Left renal cortex interstitium (tissue), 4 donors: ENCODE measurements at regions not wholly inside any gene's neighbourhood (a gene's known extent, or its start where the extent isn't known, plus 50 kb on each side); places are given as distances from the start of the nearest gene placed in this dataset.
"Not testable (repeated sequence)": the region's sequence is repeated elsewhere in the genome, so short reads cannot be mapped to it uniquely, and the experiment has no call there.

Source experiments
- DNase-seq, 4 donors: peaks; one replicate each; pipeline ENCODE4 v3.0.0-alpha.2; 2013; ENCODE audit warnings: low read depth in 4 of 4, low spot score in 2 of 4, missing footprints in 1 of 4

DNA sequence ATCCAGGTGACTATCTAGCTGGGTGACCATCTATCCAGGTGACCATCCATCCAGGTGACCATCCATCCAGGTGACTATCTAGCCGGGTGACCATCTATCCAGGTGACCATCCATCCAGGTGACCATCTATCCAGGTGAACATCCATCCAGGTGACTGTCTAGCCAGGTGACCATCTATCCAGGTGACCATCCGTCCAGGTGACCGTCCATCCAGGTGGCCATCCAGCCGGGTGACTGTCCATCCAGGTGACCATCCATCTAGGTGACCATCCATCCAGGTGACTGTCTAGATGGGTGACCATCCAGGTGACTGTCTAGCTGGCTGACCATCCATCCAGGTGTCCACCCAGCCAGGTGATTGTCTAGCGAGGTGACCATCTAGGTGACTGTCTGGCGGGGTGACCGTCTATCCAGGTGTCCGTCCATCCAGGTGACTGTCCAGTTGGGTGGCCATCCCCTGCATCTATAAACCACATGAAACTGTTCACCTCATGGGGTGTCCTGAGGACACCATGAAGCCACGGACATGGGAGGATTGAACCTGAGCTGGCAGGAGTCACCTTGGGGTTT, 305.3 kb downstream of the NDUFA10 start:
- DNase-seq = no peak

DNA sequence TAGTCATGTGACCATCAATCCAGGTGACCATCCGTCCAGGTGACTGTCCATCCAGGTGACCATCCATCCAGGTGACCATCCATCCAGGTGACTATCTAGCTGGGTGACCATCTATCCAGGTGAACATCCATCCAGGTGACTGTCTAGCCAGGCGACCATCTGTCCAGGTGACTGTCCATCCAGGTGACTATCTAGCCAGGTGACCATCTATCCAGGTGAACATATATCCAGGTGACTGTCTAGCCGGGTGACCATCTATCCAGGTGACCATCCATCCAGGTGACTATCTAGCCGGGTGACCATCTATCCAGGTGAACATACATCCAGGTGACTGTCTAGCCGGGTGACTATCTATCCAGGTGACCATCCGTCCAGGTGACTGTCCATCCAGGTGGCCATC, 306.2 kb downstream of the NDUFA10 start:
- not testable (repeated sequence) for DNase-seq

DNA sequence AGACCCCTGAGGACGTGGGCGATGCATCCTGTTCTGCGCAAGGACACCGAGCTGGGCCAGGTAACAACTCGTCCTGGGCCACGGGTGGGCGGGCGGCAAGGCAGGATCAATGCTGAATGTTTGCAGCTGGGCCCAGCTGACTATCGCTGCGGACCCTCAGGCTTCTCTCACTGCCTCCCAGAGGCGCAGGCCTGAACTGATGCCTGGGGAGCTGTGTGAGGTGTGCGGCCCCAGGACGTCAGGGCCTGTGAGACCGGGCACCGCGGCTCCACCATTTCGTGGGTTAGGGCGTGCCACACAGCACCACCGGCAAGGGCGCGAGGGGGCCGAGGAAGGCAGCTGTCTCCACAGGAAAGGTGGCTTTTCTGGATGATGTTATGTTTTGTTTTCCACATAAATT, 307.4 kb downstream of the NDUFA10 start:
- no peak for DNase-seq

DNA sequence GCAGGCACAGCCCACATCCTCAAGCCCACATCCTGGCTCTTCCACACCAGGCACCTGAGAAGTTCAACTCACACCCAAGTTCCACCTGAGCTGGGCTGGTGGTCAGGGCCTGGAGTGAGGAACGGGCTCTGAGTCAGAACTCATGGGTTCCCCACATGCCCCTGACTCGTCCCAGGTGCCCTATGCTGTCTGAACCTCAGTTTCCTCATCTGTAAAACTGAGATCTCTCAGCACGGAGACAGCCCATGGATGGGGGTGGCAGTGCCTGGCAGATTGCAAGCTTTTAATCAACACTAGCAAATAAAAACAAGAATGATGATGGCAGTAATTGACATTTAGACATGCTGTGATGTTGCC, 307.8 kb downstream of the NDUFA10 start:
- no peak for DNase-seq

DNA sequence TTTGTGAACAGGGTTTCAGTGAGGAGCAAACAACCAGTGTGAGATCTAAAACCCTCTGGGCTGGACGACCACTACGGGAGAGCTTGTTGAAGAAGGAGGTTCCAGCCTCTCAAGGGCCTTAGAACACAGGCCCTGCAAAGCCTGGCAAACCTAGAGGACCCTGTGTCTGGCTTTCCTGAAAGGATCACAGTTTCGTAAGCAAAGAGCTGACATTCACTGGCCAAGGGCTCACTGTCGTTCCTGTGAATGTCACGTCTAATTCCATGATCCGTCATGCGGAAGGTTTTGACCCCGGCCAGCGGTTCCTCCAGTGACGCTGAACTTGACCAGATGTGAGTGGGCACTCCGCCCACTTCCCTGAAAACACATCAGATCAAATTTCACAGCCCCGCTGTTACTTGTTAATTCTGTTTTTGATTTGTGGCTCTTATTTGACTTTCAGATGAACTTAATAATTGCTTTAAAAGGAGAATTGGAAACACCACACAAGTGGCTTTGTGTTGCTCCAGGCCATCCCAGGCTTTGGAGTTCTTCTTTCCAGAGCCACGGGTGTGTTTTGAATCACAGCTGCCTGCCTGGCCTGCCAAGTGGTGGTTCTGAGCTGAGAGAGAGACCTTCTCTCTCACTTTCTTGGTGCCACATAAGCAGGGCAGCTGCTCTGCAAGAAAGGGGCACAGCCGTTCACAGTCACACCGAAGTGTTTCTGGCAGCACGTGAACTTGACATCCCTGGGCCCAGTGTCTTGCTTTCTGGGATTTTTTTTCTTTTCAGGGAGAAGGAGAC, 308.4 kb downstream of the NDUFA10 start:
- DNase-seq = peak in 1 of 4 donors; percentile 37

DNA sequence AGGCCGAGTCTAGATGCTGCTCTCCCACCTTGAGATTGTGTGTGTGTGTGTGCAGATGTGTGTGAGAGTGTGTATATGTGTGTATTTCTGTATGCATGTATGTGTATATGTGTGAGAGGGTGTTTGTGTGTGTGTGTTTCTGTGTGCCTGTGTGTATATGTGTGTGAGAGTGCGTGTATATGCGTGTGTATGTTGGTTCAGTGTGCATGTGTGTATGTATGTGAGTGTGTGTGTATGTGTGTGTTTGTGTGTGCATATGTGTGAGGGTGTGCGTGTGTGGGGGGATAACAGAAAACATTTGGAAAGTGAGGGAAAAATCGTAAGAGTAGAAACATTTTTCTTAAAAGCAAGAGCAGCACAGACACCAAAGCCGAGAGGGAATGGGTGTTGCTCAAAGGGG, 309.1 kb downstream of the NDUFA10 start:
- no peak for DNase-seq

DNA sequence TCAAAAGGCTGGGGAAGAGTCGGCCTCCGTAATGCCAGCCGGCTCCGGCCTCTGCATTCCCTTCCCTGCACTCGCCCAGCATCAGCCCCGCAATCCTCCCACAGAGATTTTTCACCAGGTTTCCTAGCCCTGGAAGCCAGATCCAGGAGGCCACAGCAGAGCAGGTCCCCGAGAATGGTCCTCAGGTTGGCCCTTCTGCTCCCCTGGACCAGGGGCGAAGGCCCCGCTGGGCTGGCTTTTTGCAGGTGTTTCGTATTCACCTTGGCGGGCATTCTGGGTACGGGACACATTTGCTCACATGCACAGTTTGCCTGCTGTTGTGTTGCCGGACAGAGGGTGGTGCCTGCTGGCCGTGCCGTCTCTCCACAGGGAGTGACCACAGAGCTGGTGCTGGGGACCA, 309.5 kb downstream of the NDUFA10 start:
- DNase-seq = no peak

DNA sequence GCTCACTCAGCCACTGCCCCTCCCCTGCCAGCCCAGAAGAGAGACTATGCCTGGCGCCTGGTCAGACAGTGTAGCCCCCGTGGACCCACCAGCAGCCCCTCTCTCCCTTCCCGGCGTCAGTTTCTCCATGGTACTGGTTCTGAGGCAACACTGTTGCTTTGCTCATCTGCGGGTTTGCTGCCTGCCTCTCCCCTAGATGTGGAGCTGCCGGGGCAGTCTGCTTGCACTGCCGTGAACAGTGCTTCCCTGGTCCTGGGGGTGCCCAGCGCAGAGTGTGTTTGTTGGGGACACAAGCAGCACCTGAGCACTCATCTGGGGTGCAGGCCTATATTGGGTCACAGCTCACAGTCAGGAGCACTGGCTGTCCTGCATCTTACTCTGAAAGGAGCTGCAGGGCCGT, 309.9 kb downstream of the NDUFA10 start:
- DNase-seq = no peak

DNA sequence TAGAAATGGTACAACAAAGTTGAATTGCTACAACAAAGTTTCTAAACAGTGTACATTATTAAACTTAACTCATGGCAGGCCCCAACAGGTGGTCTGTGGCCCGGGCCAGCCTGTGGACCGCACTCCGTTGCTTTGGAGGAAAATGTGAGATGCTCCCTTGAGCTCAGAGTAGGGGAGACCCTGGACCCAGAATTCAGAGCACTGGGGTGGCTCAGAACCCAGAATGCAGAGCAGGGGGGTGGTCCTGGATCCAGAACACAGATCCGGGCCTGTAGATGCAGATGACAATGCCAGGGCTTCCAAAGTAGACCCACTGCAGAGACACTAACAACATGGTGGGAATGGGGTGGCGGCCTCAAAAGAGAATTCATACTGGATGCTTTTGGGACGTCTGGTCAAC, 311.0 kb downstream of the NDUFA10 start:
- DNase-seq = no peak

DNA sequence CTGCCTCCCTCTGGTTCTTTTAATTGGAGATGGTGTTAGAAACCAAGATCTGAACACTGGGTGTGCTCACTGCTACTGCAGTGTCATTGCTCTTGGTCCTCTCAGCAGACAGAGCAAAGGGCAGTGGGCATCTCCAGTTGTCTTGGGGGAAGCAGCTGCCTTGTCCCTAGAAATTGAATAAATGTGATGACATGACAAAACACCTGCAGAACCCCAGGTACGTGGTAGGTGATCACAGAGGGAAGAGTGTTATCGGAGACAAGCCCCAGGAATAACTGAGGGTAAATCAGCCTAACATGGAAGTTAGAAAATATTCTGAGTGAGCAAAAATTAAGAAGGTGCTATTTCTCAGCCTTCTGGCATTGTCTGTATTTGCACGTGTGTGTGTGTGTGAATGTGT, 311.9 kb upstream of the HDAC4 start:
- no peak for DNase-seq

DNA sequence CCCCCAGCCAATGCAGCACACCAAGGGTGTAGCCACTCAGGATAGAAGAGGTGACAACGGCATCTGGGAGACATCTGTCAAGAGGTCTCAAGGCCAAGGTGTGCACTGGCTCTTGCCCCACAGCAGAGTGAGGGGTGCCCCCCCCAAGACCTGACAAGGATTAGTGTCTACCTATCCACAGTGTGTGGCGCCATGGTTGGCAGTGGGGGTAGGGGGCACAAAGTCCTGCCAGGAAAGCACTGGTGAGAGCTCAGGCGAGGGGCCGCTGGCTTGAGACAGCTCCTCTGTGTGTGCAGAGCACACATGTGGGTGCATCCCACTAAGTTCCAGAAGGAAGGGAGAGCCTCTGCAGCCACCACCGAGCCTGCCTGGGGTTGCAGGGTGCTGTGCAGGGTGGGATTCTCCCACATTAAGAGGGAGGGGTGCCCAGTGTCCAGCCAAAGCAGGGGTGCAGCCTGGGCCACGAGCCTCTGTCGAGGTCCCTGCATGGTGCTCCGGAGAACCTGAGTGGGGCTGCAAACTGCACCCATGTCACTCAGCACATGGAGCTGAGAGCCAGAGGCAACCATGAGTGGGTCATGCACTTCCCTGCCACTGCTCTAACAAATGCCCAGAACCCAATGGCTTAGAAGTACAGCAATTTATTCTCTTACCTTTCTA, 311.2 kb upstream of the HDAC4 start:
- DNase-seq = no peak

DNA sequence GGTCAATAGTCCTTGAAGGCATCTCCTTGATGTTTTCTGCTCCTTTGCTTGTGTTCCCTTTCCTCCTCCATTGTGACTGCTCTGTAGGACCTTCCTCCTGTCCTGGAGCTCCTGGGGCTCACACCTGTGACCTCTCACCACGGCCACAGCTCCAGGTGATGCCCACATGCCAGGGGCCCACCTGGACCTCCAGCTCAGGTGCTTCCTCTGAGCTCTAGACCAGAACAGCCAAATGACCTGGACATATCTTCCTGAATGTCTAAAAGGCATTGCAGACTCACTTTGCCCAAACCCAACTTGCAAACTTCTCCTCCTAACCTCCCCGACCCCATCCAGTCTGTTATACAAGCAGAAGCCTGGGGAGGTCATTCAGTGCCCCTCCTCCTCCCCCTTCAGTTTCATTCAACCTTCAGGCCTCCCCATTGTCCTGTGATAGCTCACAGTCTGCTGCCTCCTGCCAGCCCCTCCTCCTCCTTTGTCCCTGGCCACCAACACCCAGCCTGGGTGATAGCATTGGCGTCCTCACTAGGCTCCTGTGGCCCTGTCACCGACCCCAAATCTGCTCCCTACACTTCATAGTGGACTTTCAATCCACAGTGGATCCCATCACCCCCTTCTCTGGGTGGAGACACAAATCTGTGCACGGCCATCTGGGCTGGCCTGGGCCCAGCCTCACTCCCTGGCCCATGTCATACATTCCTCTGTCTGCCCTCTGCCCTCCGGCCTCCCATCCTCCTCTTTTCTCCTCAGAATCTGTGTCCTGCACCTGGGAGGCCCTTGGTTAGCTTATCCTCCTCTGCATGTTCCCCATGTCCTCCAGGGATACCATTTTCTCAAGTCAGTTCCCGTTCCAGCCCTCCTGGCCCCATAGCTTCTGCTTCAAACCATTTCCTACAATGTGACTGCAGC, 310.4 kb upstream of the HDAC4 start:
- no peak for DNase-seq

DNA sequence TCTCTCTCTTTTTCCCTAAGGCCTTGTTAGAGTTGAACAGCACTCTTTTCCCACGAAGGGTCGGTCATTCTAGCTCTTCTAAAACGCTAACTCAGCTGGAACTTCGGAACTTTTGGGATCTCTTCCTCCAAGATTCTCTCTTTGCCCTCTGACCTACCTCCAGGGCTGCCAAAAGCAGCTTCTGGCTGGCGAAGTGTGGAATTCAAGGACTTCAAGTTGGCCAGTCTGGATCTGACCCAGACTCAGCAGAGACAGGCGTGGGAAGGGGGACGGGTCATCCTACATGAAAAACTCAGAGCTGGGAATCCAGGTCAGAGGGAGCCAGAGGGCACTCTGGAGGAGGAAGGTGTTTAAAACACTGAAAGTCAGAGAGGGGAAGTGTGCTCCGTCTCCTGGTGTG, 305.5 kb upstream of the HDAC4 start:
- no peak for DNase-seq

DNA sequence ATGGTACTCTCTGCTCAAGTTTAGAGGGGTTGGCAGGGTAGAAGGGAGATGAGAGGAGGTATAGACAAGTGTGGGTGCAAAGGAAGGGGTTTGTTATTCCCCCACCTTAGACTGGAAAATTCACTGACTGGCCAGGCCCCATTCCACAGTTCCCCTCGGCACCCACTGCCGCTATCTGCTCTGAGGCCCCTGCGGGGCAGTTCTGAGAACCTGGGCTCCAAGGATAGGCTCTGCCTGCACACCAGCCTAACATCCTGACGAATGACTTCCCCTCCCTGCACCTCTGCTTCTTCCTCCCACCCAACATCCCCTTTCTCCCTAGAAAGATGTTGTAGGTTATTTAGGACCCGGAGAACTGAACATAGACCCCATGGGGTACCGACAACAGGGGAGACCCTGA, 303.9 kb upstream of the HDAC4 start:
- no peak for DNase-seq

DNA sequence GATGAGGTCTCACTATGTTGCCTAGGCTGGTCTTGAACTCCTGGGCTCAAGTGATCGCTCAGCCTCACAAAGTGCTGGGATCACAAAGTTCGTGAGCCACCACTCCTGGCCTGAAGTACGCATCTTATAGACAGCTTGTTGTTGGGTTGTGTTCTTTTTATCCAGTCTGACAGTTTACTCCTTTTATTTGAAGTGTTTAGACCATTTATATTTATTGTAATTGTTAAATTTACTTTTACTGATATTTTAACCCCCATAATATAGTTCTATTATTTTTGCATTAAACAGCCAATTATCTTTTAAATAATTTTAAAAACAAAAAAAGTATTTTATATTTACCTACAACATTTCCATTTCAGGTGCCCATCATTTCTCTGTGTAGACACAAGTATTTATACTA, 303.0 kb upstream of the HDAC4 start:
- DNase-seq = no peak

DNA sequence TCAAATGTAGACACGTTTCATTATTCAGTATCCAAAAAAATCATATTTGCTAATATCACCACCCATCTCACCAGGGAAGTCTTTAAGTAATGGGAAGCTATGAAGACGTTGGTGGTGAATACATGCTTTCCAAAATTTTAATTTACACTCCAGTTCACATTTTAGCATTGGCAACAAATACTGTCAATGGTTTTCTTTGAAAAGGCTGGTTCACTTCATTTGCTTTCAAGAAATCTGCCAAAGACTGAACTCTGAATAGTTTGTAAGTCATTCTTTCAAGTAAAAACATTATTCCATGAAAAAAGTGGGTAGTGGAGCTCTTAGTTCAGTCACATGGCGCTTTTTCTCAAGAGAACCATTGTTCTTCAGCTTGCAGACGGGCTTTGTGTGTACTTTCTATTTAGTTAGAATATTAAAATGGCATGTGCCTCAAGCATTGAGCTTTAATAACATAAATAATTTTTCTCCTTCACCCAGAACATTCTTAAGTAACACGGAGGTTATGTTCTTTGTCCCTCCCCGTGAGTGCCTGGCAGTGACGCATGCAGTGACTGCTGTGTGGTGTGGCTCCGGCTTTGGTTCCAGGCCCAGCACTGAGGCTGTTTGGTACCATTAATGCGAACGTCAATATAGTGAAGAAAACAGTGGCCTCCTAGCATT, 300.0 kb upstream of the HDAC4 start:
- DNase-seq = no peak

DNA sequence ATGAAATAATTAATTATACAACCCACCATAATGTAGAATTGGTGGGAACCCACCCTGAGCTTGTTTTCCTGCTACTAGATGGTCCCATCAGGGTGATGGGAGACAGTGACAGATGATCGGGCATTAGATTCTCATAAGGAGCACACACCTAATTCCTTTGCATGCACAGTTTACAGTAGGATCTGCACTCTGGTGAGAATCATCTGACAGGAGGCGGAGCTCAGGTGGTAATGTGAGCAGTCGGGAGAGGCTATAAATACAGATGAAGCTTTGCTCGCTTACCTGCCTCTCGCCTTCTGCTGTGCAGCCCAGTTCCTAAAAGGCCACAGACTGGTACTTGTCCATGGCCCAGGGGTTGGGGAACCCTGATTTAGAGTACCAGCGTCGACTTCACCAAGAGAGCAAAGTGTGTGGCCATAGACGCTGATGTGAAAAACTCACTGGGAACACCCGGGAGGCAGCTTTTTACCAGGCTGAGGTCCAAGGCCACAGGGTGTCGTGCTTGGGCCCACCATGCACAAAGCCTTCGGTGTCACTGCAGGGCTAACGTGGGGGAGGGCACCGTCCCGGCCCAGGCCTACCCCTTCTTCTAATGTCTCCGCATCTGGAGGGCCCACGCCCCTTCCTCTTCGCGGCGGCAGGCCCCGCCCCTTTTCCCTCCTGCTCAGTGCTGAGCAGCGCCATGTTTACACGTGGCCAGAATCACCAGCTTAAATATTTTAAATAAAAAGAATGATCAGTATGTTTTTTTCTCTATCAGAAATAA, 296.8 kb upstream of the HDAC4 start:
- no peak for DNase-seq

DNA sequence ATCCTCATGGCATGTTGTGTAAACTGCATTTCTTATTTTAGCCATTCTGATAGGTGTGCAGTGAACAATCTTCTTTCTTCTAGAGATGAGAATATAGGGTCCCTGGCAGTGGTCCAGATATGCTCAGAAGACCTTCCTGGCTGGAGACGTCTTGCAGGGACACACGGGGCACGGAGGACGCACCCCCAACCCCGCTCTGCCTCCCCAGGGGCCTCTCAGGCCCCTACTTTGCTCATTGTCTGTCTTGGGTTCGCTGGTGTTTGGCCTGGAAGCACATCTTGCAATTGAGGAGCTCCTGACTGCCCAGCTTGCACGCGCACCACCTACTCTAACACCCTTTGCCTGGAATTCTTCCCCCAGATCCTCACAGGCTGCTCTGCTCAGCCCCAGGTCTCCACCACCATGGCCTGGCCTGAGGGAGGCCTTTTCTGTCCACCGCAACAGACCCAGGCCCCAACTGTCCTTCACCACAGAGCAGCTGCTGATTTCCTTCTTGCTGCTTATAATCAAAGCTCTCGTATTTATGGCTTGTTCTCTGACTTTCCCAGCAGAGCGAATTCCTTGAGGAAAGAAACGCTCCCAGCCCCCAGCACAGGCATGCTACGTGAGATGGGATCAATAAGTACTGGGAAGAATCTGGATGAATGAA, 295.9 kb upstream of the HDAC4 start:
- no peak for DNase-seq

DNA sequence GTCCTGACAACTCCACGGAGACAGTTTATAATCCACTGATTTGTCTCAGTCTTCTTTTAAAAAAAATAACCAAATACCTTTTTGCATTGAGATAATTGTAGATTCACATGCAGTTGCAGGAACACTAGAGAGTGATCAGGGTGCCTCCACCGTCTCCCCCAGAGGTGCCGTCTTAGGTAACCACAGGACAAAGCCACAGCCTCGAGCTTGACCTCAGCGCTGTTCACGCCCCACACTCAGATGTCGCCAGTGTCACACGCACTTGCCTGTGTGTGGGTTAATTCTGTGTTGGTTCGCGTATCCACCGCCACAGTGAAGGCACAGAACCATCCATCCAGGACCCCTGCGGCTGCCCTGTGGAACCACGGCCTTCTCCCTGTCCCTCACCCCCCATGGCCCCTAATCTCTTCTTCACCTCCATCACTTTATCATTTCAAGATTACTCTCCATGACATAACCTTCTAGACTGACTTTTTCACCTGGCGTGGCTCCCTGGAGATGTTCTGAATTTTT, 295.0 kb upstream of the HDAC4 start:
- no peak for DNase-seq
